DMS79 treated with DMSO at 0.1 percent for 48 hours (cell line): ENCODE measurements at regions not wholly inside any gene's neighbourhood (a gene's known extent, or its start where the extent isn't known, plus 50 kb on each side); places are given as distances from the start of the nearest gene placed in this dataset.

Experiments used
- DNase-seq: peaks from one replicate; lab custom pipeline; 2025; lab: John Stamatoyannopoulos, UW

DNA sequence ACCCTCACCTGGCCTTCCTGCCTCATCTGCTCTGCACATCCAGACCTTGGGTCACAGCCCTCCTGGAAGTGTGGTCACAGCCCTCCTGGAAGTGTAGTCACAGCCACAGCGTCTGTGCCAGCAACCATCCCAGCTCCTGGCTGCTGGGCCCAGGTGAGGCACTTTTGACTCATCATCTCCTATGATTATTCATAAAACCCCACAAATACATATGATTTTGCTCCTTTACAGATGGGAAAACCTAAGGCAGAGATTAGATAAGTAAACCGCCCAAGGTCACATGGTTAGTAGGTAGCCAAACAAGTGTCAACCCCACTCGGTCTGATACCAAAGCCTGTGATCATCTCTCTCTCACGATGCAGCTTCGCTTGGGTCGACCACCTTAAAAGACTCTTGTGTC lies 94.3 kb downstream of the PRLHR start:
- DNase-seq = no peak

GRCh38 chr10:118500477-118501104 lies 94.9 kb downstream of the PRLHR start:
- DNase-seq = no peak

DNA sequence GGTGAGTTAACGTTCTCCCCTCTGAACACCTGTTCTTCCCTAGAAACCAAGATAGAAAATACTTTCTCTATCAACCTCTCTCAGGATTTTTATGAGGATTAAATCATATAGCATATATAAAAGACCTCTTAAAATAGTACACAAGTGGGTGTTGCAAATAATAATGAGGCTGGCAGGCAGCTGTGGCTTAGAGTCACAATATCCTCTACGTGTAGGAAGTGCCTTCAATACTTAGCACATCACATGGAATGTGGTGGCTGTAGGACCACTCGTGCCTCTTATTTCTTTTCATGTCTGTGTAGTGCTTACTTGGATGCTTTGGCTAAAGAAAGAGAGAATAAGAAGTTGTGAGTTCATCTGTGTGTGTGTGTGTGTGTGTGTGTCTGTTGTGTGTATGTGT lies 96.3 kb downstream of the PRLHR start:
- no peak for DNase-seq

GRCh38 chr10:118498623-118499022 lies 96.8 kb downstream of the PRLHR start:
- DNase-seq = no peak

DNA sequence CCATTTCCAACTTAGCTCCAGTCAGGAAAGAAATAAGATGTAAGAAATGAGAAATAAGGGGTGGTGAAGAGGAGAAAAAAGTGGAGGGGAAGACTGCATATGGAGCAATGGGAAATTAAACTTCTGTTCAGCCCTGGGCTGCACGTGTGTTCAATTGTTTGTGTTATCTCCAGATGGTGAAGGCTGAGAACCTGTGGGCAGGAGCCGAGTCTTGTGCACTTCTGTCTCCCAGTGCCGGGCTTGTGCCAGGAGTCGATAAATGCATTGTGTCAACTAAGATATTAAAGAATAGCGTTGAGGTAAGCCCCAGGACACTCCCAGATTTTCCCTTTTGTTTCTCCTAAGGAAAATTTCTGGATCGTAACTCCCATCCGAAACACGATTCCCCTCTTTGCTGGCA lies 98.2 kb downstream of the PRLHR start:
- no peak for DNase-seq

DNA sequence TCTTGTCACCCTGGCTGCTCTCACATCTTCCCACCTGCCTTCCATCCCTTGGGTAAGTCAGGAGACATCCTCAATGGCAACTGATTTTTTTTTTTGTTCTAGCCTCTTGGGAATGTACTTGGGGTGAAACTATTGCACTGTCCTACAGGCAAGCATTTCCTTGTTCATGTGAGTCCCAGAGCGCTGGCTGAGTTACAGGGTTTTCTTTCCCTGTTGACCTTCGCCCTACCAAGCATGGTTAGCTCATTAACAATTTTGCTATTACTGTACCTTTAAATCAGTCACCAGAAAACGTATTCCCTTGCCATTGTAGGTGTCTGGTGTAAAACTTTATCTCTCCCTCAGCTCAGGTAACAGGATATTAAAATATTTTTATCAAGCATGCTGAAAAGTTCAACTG lies 98.9 kb downstream of the PRLHR start:
- DNase-seq = no peak

GRCh38 chr10:118495499-118495898 lies 99.9 kb downstream of the PRLHR start:
- no peak for DNase-seq

GRCh38 chr10:118491055-118491454 lies 104.4 kb downstream of the PRLHR start:
- DNase-seq = no peak

GRCh38 chr10:118488710-118489497 lies 106.5 kb downstream of the PRLHR start:
- no peak for DNase-seq

DNA sequence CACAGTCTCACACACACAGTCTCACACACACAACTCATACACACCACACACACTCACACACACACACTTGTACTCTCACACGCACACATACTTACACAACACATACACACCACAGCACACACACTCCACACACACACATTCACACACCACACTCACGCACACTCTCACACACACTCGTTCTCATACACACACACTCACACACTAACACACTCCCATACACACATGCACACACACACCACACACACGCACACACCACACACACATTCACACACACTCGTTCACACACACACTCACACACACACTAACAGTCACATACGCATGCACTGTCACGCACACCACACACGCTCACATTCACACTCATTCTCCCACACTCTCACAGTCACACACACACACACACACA lies 109.8 kb downstream of the PRLHR start:
- no peak for DNase-seq

- no peak for DNase-seq
Observed at GRCh38 chr10:118484152-118484871, 111.1 kb downstream of the PRLHR start.

DNA sequence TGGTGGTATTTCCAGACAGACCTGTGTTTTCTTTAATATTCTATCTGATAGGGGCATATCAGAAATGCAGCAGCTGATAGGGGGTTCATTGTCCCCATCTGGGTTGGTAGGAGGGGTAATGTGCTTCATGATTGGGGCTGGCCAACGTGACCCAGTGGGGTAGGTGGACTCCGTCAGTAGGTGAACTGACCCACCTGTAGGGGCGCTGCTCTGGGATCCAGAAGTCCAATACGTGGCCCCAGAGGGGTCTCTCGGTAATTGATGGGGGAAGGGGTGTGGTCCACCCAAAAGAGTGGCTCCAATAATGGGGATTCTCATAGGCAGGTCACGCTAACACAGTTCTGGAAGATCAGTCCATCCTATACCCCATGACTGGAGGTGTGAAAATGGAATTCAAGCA lies 112.0 kb downstream of the PRLHR start:
- no peak for DNase-seq

DNA sequence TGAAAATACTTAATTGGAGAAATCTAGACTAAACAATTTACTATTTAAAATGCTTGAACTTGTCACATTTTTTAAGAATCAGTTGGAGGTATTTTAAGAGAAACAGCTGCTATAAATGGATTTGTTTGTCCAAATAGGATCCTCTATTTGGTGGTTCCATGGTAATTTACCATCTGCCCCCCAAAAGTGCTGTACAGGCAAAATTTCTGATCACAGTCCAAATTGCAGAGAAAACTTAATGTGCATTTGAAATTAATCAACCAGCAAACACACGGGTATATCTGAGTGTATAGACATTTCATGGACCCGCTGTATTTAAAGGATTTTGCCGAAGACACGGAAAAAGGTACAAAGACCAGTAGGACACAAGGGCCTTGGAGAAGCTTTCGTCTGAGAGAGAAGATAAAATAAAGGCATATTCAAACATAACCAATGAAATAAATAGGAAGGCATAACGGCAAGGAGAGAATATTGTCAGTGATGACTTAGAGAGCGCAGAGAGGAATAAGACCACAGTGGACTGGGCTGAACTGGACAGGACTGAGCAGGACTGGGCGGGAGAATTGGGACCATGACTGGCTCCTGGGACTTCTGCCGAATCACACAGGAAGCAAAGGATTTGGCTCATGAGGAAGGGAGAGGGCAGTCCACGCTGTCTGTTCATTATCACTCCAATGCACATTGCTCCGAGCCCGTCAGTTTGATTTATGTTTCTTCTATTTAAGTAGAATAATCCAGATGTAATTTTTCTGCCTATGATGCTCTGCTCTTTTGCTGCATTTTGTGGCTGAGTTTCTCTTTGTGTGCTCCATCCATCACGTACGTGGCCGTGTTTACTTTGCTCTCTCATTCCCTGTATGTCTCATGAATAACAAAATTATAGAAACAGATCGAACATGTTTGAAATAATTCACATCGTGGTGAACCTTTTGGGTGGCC lies 112.8 kb downstream of the PRLHR start:
- no peak for DNase-seq

DNA sequence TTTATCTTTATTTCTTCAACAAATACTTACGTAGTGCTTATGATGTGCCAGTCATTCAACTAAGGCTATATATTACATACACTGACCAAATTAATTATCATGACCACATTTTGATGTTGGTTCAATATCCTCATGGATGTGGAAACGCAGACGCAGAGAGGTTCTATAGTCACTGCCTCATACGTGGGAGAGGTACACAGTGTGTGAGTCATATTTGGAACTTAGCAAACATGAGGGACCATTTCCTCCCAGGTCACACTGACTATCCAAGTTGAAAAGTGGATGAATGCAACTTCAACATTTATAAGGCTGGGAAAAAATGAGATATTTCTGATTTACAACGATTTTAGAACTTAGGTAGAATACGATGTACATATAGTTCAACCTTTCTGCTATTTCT lies 113.6 kb downstream of the PRLHR start:
- DNase-seq = no peak

DNA sequence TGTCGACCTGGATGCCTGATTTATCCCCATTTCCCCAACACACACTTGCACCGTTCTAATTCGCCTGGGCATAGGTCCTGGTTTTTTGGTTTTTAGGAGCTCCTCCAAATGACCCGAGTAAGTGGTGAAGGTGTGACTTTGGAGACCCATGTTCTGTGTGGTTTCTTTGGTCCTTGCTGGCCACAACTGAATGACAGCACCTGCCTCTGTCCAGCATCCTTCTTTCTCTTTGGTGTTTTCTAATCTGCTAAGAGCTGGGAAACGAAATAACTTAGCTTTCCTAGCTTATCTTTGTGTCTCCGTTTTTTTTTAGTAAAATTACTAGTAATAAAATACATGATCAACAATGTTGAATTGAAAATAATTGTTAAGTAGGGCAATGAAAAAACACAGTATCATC lies 120.2 kb downstream of the PRLHR start:
- no peak for DNase-seq

DNA sequence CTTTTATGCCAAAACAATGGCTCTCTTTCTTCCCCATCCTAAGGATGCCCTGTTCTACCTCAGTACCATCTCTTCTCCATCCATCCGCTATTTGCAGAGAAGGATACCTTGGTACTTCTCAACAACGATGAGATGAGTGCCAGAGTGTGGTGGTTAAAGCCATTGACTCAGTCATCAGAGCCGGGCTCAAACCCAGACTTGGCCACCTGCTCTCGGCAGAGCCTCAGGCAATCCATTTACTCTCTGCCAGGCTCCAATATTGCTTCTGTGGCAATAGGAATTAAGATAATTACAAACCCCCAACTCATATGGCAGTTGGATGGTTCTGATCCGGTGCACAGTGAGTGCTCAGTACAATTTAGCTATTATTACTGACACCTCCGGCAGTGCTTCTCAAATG lies 121.3 kb downstream of the PRLHR start:
- no peak for DNase-seq

DNA sequence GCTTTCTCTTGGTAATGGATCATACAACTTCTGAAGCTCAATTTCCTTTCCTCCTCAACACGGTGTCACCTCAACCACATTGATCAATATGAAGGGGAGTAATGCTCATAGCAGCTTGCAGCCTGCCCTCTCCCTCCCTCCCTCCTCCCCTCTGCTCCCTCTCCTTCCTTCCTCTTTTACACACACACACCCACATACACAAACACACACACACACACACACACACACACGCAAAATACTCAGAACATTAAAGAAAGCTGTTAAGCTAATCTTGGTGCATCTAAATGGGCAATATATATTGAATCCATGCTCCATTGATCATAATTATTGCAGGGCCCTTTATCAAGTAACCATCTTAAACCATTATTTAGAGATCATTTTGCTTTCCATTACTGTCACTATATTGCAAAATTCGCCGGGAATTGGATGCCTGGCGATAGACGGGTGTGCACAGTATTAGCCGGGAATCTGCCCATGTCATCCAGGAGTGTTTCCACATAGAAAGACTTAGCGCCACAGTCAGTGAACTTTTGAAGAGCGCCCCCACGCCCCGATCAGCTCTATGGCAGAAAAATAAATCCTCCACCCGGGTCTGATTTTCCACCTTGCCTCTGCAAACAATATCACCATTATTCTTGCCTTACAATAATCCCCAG lies 122.0 kb downstream of the PRLHR start:
- no peak for DNase-seq

GRCh38 chr10:118472415-118473304 lies 122.8 kb downstream of the PRLHR start:
- no peak for DNase-seq

GRCh38 chr10:118471863-118472262 lies 123.6 kb downstream of the PRLHR start:
- no peak for DNase-seq

DNA sequence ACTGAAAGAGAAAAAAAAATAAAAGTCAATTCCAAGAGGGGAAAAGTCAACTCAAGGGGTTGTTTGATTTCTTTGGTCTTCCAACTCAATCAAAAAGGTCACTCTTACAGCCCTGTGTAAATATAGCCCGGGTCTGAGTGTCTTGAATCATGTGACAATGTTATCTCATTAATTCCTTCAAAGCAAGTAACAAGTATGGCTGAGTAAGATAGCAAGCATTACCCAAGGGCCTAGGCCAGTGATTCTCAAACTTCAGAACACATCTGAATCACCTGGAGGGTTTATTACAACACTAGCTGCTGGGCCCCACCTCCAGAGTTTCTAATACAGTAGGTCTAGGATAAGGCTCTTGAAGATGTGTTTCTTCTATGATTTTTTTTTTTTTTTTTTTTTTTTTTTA lies 125.0 kb downstream of the PRLHR start:
- DNase-seq = no peak

GRCh38 chr10:118467200-118467599 lies 125.1 kb upstream of the FAM204A start:
- DNase-seq = no peak
